ENCODE measurements at regions not wholly inside any gene's neighbourhood (a gene's known extent, or its start where the extent isn't known, plus 50 kb on each side); places are given as distances from the start of the nearest gene placed in this dataset.

DNA sequence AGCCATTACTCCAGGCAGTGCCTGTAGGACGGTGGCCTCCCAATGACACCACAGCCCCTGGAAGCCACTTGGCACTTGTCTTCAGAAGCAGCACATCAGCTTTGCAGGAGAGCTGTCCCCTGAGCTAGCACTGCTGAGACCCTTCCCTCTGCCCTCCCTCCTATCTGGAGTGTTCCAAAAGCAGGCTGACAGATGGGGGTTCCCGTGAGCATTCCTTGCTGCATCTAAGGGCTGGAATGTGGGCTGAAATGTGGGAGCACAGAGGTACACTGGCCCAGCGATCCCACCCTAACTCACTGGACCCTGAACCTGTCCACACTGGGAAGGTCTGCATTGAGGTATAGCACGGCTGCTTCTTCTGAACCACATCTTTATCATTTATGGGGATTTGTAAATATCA lies 230.1 kb downstream of the ANAPC1 start:
- TF ChIP-seq POLR2A (IDR thresholded peaks at IDR 0.05), result no peak
- TF ChIP-seq, protein P1, sequence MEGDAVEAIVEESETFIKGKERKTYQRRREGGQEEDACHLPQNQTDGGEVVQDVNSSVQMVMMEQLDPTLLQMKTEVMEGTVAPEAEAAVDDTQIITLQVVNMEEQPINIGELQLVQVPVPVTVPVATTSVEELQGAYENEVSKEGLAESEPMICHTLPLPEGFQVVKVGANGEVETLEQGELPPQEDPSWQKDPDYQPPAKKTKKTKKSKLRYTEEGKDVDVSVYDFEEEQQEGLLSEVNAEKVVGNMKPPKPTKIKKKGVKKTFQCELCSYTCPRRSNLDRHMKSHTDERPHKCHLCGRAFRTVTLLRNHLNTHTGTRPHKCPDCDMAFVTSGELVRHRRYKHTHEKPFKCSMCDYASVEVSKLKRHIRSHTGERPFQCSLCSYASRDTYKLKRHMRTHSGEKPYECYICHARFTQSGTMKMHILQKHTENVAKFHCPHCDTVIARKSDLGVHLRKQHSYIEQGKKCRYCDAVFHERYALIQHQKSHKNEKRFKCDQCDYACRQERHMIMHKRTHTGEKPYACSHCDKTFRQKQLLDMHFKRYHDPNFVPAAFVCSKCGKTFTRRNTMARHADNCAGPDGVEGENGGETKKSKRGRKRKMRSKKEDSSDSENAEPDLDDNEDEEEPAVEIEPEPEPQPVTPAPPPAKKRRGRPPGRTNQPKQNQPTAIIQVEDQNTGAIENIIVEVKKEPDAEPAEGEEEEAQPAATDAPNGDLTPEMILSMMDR (IDR thresholded peaks at IDR 0.05), result no peak
- no peak for TF ChIP-seq EP300 (IDR thresholded peaks at IDR 0.05)

Data from stomach (tissue), 4 donors.